ENCODE measurements at regions not wholly inside any gene's neighbourhood (a gene's known extent, or its start where the extent isn't known, plus 50 kb on each side); places are given as distances from the start of the nearest gene placed in this dataset.

DNA sequence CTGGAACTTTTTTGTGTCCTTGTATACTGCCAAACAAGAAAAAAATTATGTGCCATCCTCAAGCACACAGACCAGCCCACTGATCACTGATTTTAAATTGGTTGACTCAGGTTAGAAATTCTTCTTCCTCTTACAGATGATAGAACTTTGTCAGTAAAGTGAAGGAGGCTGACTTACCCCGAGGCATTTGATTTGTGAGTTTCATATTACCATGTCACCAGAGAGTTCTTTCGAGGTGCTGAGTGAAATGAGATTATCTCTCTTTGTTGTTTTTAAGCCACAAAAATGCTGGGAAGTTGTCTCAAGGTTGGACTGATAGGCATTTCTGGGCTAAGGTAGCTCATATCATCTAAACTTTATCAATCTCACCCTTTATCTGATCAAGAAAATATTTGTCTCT lies 78.8 kb upstream of the FAM180A start:
- DNase-seq, result no peak

DNA sequence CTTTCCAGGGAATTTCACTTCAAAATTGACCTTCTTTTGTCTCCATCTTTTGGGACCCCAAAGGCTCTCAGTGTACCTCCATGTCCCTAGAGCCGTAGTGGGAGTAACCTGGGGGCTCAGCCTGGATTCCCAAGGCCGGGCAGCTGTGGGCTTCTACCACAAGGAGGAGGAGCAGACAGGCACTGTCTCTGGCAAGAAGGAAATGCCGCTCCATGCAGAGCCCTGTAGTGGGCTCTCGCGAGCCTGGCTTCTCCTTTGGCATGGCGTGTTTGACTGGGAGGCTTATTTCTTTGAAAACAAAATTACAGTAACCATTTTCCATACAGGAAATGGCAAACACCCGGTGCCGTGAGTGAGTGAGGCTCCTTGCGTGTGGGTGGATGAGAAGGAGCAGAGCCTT lies 76.8 kb upstream of the FAM180A start:
- no peak for DNase-seq

DNA sequence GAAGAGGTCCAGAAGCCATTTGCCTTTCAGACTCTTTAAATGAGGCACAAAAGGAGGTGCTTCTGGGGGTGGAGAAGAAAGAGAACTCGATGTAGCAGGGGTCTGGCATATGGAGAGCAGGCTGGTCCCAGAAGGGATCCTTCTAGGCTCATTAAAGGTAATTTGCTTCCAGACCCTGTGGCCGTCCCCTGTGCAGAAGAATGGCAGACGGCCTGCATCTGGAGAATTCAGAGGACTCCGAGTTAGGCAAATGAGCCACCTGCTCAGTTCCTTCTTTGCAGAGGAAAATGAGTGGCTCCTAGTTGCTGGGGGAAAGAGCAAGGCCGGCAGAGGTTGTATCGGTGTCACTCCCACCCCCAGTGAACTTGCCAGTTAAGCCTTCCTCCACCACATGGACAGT lies 73.8 kb upstream of the FAM180A start:
- DNase-seq, result no peak

DNA sequence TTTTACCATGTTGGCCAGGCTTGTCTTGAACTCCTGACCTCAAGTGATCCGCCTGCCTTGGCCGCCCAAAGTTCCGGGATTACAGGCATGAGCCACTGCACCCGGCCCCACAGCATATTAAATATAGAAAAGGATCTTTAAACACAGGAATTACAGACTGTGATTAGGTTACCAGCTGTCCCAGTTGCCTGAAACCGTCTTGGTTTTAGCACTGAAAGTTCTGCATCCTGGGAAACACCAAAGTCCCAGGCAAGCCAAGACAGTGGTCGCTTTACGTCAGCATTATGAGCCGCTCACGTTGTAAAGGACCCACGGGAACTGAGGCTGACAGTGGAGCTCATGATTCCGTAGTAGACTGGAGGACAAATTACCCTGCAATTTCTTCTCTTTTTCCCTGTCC lies 69.0 kb upstream of the FAM180A start:
- no peak for DNase-seq

DNA sequence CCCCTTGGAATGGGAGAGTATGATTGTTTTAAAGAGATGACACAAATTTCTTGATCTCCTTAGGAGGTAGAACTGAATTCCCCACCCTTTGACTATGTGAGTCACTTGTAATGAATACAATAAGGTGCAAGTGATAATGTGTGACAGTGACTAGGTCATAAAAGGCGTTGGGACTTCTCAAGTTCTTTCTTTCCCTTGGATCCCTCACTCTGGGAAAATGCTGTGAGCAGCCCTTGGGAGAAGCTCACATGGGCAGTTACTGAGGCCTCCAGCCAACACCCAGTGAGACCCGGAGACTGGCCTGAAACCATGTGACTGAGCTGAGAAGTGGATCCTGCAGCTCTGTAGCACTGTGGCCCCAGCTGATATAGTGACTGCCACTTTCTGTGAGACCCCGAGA lies 66.4 kb upstream of the FAM180A start:
- no peak for DNase-seq

DNA sequence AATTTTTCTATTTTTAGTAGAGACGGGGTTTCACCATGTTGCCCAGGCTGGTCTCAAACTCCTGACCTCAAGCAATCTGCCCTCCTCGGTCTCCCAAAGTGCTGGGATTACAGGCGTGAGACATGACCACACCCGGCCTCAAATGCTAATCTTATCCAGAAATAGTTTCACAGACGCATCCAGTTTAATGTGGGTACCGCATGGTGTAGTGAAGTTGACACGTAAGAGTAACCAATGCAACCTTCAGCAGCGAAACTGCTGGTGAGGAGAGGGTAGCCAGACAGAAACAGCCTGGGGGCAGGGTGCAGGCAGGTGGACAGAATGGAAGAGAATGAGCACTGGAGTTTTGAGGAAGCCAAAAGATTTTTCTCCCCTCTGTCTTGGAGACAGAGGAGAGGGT lies 63.5 kb upstream of the FAM180A start:
- no peak for DNase-seq

DNA sequence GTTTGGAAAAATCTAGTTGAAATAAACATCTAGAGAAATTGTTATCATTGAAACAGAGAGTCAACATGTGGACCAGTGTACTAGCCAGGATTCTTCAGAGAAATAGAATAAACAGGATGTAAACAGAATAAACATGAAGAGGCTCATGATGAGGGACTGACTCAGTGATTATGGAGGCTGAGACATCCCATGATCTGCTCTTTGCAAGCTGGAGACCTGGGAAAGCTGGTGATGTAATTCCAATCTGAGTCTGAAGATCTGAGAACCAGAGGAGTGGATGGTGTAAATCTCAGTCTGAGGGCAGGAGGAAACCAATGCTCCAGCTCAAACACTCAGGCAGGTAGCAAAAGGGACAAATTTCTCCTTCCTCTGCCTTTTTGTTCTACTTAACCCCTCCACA lies 62.9 kb upstream of the FAM180A start:
- no peak for DNase-seq

DNA sequence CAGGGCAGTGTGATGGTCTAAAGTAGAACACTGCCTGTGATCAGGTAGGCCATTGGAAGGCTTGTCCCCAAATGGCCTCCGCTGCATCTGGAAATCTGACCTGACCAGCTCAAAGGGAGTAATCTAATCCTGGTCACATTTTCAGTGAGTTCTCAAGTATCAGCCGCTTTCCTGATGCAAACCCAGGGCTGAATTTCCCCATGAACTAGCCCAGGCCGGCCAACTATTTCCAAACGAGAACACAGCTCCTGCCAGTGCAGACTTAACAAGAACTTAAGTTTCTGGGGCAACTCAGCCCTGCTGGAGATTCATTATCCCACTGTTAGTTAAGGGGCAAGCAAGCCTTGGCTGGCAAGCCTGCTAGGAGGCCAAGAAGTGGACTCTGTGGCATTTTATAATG lies 59.6 kb upstream of the FAM180A start:
- no peak for DNase-seq

DNA sequence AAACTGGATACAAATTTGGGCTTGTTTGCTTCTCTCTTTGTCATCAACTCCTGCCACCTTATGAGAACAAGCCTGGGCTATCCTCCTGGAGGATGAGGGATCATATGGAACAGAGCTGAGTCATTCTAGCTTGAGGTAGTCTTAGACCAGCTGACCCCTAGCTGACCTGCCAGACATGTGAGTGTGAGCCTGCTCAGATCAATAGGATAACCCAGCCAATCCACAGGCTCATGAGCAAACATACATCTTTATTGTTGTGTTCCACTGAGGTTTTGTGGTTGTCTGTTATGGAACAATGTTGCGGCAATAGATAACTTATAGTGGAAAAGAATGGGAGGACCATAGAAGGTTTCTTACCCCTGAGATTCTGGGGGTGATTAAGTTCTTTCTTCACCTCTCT lies 54.5 kb upstream of the FAM180A start:
- DNase-seq, result no peak

DNA sequence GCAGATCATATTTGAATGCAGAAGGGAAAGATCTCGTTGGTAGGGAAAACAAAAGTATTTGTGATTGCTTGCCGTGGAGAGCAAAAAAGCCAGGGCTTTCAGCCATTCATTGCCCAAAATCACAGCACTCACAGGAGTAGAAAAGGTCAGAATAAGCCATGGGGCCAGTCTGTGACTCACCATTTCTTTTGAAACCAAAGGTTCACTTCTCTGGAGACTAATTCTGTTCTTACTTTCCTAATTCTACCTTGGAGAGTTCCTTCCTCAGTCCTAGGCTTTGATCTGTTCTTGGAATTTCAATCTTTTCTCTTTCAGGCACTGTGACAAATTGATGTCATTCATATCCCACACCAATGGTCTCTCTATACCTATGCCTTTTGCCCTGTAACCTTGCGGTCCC lies 54.1 kb upstream of the FAM180A start:
- no peak for DNase-seq

DNA sequence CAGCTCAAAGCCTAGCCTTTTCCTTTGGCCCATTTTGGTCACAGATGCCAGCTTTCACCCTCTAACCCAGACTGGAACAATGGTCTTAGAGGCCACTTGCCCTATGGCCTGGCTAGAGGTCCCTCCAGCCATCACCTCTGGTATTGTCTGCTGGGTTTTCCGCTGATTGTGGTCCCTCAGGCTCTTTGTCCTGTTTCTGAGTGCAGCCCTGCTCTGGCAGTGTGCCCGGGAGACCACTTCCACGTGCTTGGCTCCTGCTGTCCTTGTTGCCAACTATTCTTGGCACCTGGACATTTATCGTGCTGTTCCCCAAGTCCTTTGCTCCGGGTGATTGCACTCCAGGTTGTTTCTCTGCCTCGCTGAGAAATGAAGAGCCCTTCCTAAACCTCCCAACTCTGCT lies 53.3 kb upstream of the FAM180A start:
- no peak for DNase-seq

DNA sequence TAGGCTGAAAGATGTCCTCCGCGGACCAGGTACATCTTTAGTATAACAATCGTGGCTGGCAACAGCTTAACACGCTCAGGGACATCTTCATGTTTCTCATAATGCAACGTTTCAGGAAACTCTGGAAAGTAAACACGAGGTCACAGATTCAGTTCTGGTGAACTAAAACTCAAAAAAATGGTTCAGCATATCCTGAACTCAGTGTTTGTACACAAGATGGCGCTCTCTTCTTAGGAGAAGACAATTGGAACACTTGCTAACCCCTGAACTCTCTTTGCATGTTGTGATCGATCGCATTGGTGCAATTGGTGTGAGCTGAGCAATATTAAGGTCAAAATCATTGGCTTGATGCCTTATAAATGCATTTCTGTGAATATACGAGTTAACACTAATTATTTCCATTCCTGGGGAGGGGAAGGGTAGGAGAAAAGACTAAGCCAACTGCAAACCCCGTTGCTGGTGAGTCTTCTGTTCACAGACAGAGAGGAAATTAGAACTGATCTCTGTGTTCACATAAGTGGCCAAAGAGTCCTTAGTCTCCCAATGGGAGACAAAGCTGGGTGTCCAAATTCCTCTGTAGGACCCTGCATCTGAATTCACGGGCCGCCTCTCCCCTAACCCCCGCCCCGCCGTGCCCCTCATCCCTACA lies 52.6 kb upstream of the FAM180A start:
- DNase-seq, result peak; percentile 72

DNA sequence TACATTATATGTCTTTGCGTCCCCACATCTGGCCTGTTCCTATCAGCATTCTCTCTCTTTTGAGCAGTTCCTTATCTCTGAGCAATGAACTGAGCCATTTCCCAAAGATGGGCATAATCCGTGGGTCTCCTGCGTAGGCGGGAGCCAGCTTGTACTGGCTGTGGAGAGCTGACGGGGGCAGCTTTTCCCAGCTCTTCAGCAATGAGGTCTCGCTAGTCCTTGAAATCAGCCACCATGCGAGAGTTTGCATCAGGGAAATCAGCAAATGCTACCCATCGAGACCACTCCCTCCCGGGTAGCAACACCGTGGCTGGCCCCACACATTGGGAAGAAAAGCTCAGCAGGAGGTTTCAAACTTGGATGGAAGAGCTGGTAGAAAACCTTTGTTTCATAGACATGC lies 51.9 kb upstream of the FAM180A start:
- DNase-seq, result no peak

DNA sequence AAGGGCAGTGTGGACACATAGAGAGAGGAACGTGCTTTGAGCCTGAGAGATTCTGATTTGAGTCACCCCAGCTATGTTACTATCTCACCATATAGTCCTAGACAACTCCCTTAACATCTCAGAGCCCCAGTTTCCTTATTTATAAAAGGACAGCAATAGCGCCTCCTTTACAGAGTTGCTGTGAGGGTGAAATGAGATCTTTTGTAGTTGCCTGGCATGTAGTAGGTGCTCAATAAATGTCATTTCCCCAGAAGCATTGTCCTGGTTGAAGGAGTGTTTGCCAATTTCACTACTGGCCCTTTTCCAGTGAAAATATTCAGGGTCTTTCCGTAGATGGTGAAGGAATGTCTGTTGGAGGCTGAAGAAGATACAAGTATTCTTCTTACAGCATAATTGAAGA lies 51.3 kb upstream of the FAM180A start:
- DNase-seq, result no peak

Data from amniotic stem cell (primary cell).